ENCODE measurements at regions not wholly inside any gene's neighbourhood (a gene's known extent, or its start where the extent isn't known, plus 50 kb on each side); places are given as distances from the start of the nearest gene placed in this dataset.

- DNase-seq = no peak
These were observed 205.9 kb downstream of the IKZF2 start for GRCh38 chr2:212945526-212945925.

DNA sequence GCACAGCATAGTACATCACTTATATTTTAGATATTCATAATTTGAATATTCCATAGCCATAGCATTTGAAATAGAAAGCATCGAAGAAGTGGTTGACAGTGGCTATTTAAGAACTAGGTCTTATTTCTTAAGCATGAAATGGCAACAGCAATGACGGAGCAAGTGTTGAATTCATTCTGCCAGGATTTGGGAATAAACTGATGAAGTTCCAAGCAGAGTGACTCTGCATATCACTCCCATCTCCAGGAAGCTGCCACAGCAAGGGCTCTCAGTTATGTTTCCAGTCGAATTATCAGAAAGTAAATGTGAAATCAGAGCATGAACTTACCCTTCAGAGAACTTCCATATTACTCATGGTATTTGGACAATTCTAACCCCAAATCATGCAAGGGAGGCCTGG, 208.1 kb downstream of the IKZF2 start:
- DNase-seq = no peak

DNA sequence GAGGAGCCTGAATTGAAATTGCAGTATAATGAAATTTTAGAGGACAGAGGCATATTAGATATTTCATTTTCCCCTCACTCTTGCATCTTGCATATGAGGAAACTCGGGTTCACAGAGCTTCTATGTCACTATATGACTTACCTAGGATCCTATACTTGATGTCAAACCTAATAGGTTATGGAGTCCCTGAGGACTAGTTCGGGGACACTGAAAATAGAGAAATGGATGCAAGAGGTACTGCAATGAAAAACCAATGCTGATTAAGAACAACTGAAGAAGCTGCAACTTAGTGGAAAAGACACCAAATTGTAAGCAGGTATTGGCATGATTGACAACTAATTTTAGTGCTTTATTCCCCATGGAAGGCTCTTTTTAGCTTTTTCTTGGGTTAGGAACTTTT, 210.1 kb downstream of the IKZF2 start:
- no peak for DNase-seq

- no peak for DNase-seq
These were observed 210.6 kb downstream of the IKZF2 start for GRCh38 chr2:212940816-212941215.

DNA sequence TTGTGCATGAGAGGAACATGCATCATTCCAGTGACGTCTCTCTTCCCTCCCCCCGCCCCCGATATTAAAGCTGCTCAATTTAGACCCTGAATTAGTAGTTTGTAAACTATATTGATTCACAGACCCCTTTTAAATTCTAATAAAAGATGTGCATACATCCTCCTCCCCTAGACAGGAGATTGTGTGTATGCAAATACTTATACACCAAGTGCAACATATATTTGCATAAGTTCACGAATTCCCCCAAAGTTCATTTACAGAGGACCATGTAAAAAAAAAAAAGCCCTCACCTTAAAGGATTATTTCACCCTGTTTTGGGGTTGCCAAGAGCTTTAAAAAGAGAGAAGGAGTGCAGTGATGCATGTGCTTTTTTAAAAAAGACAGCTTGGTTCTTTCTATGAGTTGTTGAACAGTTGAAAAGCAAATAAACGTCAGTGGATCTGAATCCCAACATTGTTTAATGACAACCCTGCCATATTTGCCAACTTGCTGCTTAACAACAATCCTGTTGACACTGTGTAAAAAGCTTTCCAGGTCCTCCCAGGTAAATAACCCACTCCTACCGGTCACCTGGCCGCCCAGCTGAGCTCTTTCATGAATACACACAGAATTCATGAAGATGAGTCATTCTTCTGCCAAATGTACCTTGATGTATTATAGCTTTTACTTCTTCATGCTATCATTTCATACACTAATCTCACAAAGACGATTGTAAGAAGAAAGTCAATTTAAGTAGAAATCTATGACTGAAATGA, 211.5 kb downstream of the IKZF2 start:
- DNase-seq = no peak

DNA sequence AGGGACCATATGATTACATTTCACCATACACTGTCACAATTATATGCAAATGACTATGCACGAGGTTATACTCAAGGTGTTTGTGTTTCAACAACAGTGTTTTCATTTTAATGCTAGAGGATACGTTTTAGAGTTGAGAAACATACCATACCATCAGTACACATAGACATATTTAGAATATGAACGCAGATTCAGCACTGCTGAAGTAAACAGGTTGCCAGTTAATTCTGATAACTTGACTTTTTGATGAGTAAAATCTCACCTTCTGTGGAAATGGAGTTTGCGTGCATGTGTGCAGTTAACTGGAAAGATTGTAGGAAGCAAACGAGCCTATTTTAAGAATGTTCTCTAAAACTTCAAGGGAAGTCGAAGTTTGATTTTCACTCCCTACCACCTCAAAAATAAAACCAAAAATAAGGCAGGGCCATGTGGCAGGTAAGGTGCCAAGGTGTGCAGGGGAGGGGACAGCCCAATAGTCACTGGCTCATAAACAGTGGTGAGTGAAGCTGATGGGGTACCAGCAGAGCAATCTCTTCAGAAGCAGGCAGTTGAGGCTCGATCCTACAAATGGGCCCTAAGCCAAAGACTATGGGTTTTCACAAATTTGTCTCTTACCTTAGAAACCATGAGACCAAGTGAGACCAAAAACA, 213.1 kb downstream of the IKZF2 start:
- no peak for DNase-seq

- DNase-seq = no peak
These were observed 214.8 kb downstream of the IKZF2 start for GRCh38 chr2:212936572-212936971.

GRCh38 chr2:212935752-212936151, 215.7 kb downstream of the IKZF2 start:
- DNase-seq = no peak

- no peak for DNase-seq
These were observed 220.1 kb downstream of the IKZF2 start for GRCh38 chr2:212931271-212931670.

DNA sequence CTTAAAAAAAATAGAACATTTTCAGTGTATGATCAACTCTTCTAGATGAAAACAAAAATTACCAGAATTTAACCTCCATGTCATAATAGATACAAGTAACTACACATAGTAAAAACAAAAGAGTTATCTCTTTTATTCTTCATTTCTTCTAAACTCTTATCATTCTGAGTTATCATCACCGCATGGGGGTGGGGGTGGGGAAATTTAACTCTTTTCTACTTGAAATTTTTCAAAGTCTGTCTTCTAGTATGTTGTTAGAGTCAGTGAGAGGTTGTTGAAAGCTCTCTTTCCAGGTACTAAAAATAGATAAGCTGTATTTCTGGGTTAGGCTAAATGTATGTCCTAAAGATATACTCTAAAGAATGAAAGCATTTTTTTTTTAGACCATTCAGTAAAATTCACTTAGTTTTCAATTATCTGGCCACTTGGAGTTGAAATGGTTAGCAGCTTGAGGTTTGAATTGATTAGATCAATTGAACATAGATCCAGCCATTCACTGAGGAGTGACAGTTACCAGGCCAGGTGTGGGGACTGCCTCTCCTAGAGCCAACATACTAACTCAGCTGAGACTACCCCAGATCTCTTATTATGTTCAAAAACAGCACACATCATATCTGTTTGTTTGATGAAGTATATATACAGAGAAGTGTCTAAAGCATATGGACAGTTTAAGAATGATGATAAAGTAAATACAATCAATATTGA, 220.7 kb downstream of the IKZF2 start:
- no peak for DNase-seq

DNA sequence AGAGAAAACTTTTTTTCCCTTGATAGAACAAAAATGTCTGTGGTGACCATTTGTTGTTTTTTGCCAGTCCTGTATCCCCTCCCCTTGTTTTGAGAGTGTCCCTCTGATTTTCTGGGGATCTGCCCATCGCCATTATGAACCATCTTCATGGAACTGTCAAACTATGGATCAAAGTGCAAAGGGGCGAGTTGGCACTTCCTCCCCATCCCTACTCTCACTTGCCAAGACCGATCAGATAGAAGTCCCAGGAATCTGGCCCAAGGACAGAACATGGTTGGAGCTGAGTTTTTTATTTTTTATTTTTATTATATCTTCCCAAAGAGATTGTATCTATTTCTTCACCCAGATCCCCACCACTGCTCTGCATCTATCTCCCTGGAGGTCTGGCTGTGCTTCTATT, 221.4 kb downstream of the IKZF2 start:
- DNase-seq = no peak

DNA sequence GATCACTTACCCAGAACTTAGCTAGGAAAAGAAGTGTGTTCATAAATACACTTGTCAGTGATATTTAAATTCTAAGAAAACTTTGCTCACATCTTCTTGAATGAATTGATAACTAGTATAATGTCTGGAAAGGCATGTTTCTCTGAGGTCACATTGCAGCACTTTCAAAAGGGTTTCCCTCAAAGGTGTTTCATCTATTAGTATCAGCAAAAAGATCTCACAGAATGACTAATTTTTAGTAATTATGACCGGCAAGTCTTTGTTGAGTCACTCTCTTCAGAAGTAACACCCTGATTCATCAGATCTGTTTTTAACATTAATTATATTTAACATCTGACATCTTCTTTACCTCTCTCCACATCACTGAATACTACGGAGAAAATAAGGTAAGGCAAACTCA, 222.3 kb downstream of the IKZF2 start:
- DNase-seq = no peak

- no peak for DNase-seq
These were observed 222.7 kb downstream of the IKZF2 start for GRCh38 chr2:212928681-212929080.

- DNase-seq = no peak
These were observed 224.5 kb downstream of the IKZF2 start for GRCh38 chr2:212926940-212927339.

DNA sequence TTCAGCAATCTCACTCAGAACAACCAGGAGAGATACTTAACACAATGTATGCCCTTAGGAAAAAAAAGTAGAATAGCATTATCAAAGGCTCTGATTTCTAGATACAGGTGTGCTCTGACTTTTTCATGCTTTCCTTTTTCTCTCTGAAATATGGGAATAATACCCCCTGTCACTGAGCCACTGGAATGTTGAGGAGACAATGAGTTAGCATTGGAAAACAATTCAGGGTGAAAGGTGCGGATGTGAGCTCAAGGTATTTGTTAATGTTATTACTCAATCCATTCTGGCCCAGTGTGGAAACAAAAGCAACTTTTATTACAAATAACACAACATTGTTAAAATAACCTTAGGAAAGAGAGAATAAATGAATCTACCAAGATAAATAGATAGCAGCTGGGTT, 228.0 kb downstream of the IKZF2 start:
- DNase-seq = no peak

GRCh38 chr2:212922701-212923100, 228.7 kb downstream of the IKZF2 start:
- no peak for DNase-seq

DNA sequence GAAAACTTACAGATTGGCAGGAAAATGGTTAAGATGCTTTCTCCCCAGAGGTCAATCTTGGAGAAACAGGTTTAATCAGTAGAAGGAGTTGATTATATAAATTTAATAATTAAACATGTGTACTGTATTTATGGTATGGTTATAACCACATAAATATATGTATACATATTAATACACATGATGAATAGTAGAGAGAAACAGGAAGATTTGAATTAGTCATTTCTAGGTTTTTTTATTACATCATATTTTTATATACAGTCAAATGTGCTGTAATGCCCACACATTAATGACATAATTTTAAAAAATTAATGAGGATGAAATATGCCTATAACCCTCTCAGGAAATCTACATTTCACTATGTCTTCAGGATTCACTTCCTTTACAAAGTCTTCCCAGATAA, 229.7 kb downstream of the IKZF2 start:
- DNase-seq = no peak

DNA sequence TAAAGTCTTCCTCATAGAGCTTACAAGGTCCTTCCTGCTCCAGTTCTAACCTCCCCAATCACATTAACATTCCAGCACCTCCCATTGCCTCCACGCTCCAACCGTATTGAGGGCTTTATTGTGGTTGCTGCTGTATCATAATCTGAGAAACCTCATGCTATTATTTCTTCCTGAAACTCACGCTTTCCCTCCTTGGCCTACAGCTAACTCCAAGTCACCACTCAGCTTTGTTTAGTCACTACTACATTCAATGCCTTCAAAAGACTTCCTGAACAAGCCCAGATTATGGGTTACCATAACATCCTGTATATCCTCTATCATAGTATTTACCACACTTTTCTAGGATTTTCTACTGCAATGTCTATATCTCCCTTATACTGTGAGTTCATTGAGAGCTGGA, 230.4 kb downstream of the IKZF2 start:
- no peak for DNase-seq

- DNase-seq = no peak
These were observed 232.2 kb downstream of the IKZF2 start for GRCh38 chr2:212919238-212919637.

GRCh38 chr2:212918336-212918735, 233.1 kb downstream of the IKZF2 start:
- no peak for DNase-seq

DNA sequence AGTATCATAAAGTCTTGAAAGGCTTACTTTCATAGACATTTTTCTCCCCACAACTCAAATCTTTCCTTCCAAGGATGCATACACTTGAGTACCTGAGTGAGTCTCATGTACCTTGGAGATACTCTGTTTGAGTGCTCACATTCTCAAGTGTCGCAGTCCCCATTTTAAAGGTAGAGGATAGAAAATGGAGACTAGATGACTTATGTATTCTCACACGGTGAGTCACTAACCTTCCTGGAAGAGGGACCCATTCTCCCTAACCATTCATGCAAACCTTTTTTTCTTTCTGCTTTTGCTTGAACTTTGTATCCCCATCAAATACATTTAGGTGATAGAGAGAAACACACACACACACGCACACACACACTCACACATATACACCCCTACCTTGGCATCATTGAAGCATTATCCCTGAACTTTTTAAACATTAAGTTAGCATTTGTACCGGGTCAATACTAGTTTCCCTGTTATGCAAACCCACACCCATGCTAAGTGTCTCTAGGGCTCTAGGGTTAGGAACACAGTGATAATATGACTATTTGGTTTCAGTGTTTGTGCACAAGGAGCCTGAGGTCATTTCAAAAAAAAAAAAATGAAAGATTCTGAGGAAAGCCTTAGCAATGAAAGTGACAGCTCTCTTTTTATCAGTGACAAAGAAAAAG, 236.2 kb downstream of the IKZF2 start:
- no peak for DNase-seq

DNA sequence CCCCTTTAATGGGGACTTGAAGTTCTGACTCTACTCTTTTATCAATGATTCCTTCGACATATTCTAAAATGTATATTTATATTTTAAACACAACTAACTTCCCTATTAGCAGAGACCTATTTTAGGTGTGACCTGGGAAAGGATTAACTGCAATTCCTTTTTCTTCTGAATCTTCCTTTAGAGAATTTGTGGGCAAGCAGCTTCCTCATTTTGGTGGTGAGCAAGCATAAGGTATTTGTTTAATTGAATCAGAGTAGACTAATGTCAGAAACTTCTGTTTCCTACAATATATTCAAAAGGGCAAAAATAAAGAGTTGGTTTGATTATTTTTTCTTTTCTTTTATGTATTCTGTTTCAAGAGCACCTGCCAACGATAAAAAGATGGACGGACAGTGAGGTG, 237.0 kb downstream of the IKZF2 start:
- no peak for DNase-seq

DNA sequence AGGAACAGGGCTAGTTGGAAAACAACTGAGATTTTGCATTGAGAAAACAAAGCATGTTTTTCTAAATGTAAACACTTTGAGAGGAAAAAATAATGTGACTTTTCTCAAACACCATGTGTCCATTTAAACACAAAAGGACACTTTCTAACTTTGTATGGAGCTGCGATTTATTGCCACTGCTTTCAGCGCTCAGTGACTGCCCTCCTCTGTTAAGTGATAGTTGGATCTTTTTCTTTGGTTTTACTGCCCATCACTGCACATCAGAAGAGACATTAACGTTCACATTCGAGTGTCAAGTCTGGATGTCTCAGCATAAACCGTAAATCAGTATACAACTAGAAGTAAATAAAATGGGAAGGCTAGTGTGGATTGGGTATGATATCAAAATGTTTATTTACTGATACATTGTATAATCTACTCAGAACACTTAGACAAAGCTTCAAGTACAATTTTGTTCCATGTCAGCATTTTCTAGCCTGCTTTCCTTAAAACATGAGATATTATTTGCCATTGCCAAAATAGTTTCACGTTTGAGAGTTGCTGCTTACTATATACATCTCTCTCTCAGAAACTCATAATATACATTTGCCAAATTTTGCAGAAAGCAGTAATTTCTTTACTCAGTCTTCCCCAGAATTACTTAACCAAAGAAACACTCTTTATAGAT, 237.6 kb downstream of the IKZF2 start:
- no peak for DNase-seq
